HepG2 (cell line): ENCODE measurements at regions not wholly inside any gene's neighbourhood (a gene's known extent, or its start where the extent isn't known, plus 50 kb on each side); places are given as distances from the start of the nearest gene placed in this dataset.

Source experiments
- ATAC-seq: fragments of 200-7000 bp; cut with Tn5 transposase; 3 replicates; pipeline ENCODE4 v1.9.1; 2020; ENCODE audit warnings: mild to moderate bottlenecking, moderate library complexity
- BruUV-seq: library from RNA; stranded (reverse); fragments of 400-500 nt; replicated peaks from 2 replicates; lab custom pipeline; 2021; lab: Mats Ljungman, UMichigan
- CTCF ChIA-PET: fragments of 300-600 bp; formaldehyde crosslinking; extraction: SDS; loops from one replicate; lab custom pipeline; 2021; ENCODE audit warnings: low total read pairs, inconsistent platforms, low intra/inter-chr PET ratio; lab: Yijun Ruan, JAX
- POLR2A ChIA-PET: fragments of 350-600 bp; sonication (Branson Sonifier 250); formaldehyde crosslinking; loops from one replicate; lab custom pipeline; 2020; ENCODE audit warnings: antibody characterized with exemption, inconsistent platforms; lab: Yijun Ruan, JAX
- DNase-seq: peaks from one replicate; pipeline ENCODE4 v3.0.0-alpha.2; 2015; ENCODE audit warnings: low spot score
- FAIRE-seq: peaks from 3 replicates; lab custom pipeline; 2011; peaks lifted over from hg19 to GRCh38; lab: Jason Lieb, UNC
- H2AFZ ChIP-seq: one replicate; pipeline ENCODE4 v1.6.1; 2011; ENCODE audit warnings: low read length, inconsistent platforms
- H3K27ac ChIP-seq: fragments of 300-600 bp; 3 replicates; pipeline ENCODE4 v1.8.0; 2011; ENCODE audit warnings: mixed run types, mild to moderate bottlenecking, mixed read lengths, low read length, inconsistent platforms; ENCODE audit not compliant: insufficient read depth; ENCODE audit errors: extremely low read length
- H3K27me3 ChIP-seq, 2 experiments: fragments of 200-600 bp in 1 of 2; 2 replicates in 1 of 2; 3 replicates in 1 of 2; pipeline versions ENCODE4 v1.6.0 to v1.8.0; 2011; ENCODE audit warnings: low read length in 2 of 2, mild to moderate bottlenecking in 2 of 2, moderate library complexity in 2 of 2, inconsistent platforms in 1 of 2; ENCODE audit not compliant: insufficient read depth in 2 of 2, control insufficient read depth in 1 of 2
- H3K36me3 ChIP-seq, 2 experiments: fragments of 200-600 bp in 1 of 2; replicated peaks in 1 of 2; 2 replicates in 1 of 2; 3 replicates in 1 of 2; pipeline versions ENCODE4 v1.5.1 to v1.8.0; 2011; ENCODE audit warnings: low read length in 2 of 2, inconsistent platforms in 1 of 2; ENCODE audit not compliant: insufficient read depth in 2 of 2, control insufficient read depth in 1 of 2
- H3K4me1 ChIP-seq: 2 replicates; pipeline ENCODE4 v1.5.1; 2012; ENCODE audit warnings: low read length, inconsistent platforms; ENCODE audit not compliant: insufficient read depth
- H3K4me2 ChIP-seq: 2 replicates; pipeline ENCODE4 v1.6.0; 2011; ENCODE audit warnings: low read depth, low read length, inconsistent platforms
- H3K4me3 ChIP-seq, 3 experiments: fragments of 200-600 bp in 1 of 3; sonication (generic), shearing (Covaris generic) in 1 of 3; replicated peaks in 1 of 3; 2 replicates each; pipeline ENCODE4 v1.5.1; 2011 to 2016; ENCODE audit warnings: low read length in 3 of 3, inconsistent platforms in 2 of 3, low read depth in 2 of 3, mild to moderate bottlenecking in 2 of 3, control low read depth in 1 of 3, mixed read lengths in 1 of 3; ENCODE audit not compliant: insufficient read depth in 1 of 3
- H3K79me2 ChIP-seq: one replicate; pipeline ENCODE4 v1.6.1; 2011; ENCODE audit warnings: low read length, inconsistent platforms; ENCODE audit not compliant: insufficient read depth
- H3K9ac ChIP-seq: 2 replicates; pipeline ENCODE4 v1.6.0; 2011; ENCODE audit warnings: mild to moderate bottlenecking, low read depth, low read length, inconsistent platforms; ENCODE audit not compliant: insufficient read depth
- H3K9me3 ChIP-seq: 2 replicates; pipeline ENCODE4 v1.5.1; 2012; ENCODE audit warnings: mild to moderate bottlenecking, low read length
- H4K20me1 ChIP-seq: 2 replicates; pipeline ENCODE4 v1.6.0; 2011; ENCODE audit warnings: inconsistent platforms, mild to moderate bottlenecking, low read length, moderate library complexity; ENCODE audit not compliant: insufficient read depth
- ARID2 ChIP-seq: sonication (generic); formaldehyde crosslinking; IDR thresholded peaks from 2 replicates; pipeline ENCODE4 v1.8.1; 2022; ENCODE audit warnings: mild to moderate bottlenecking, missing genetic modification reagents, borderline replicate concordance
- FOXC1 ChIP-seq: sonication (generic); formaldehyde crosslinking; IDR thresholded peaks from 2 replicates; pipeline ENCODE4 v1.8.0; 2022; ENCODE audit warnings: mild to moderate bottlenecking, missing genetic modification reagents, borderline replicate concordance
- REPIN1 ChIP-seq: sonication (generic); formaldehyde crosslinking; IDR thresholded peaks from 2 replicates; pipeline ENCODE4 v1.8.0; 2022; ENCODE audit warnings: missing genetic modification reagents, low read depth, mild to moderate bottlenecking, borderline replicate concordance
- REST ChIP-seq, 2 experiments: IDR thresholded peaks; 2 replicates each; pipeline ENCODE4 v1.6.1; 2011 to 2012; ENCODE audit warnings: low read length in 2 of 2, borderline replicate concordance in 1 of 2, low read depth in 1 of 2, mild to moderate bottlenecking in 1 of 2, moderate library complexity in 1 of 2
- XBP1 ChIP-seq: sonication (generic); formaldehyde crosslinking; IDR thresholded peaks from 2 replicates; pipeline ENCODE4 v1.5.0; 2020; ENCODE audit warnings: missing genetic modification reagents
- ZNF180 ChIP-seq: sonication (generic); formaldehyde crosslinking; IDR thresholded peaks from 2 replicates; pipeline ENCODE4 v1.4.0; 2020; ENCODE audit warnings: low read depth, missing genetic modification reagents, borderline replicate concordance
- ZNF740 ChIP-seq: sonication (generic); formaldehyde crosslinking; IDR thresholded peaks from 2 replicates; pipeline ENCODE4 v1.4.0; 2020; ENCODE audit warnings: missing genetic modification reagents
- ZNF776 ChIP-seq: sonication (generic); formaldehyde crosslinking; IDR thresholded peaks from 2 replicates; pipeline ENCODE4 v1.4.0; 2020; ENCODE audit warnings: mild to moderate bottlenecking, missing genetic modification reagents
- WGBS: methylation state at CpG from one replicate; pipeline ENCODE4 v1.1.6; 2017; ENCODE audit warnings: low lambda C conversion rate; 5-methylcytosine and 5-hydroxymethylcytosine counted together
- in situ Hi-C: cut with HindIII; loops from 2 replicates; pipeline ENCODE4 v1.10.0; 2017; ENCODE audit warnings: low pct_unique_long_range_greater_than_20kb; ENCODE audit not compliant: extremely low pct_ligation_motif_present
- intact Hi-C: fragments of 100-400 bp; cut with micrococcal nuclease; formaldehyde crosslinking; loops from one replicate; pipeline ENCODE4 v1.10.0; 2022; ENCODE audit not compliant: unreplicated experiment

GRCh38 chr4:163795885-163796284 lies 301.4 kb downstream of the TMA16 start:
- DNase-seq (no peak), FAIRE-seq (no peak), ATAC-seq (no peak)
- TF ChIP-seq XBP1 (CRISPR knock-in tag), result no peak
- no peak for TF ChIP-seq ZNF180
- TF ChIP-seq REPIN1 (CRISPR knock-in tag), result no peak
- TF ChIP-seq ARID2 (CRISPR knock-in tag), result no peak
- no peak for TF ChIP-seq REST (IDR thresholded peaks at IDR 0.05; ENCODE audit: borderline replicate concordance in 1 of 2, low read depth in 1 of 2, low read length in 2 of 2)
- TF ChIP-seq ZNF740, result no peak
- TF ChIP-seq FOXC1 (CRISPR knock-in tag), result no peak
- TF ChIP-seq ZNF776 (CRISPR knock-in tag), result no peak
- H3K79me2 ChIP-seq, result no peaks in the 10 kb centered on the region
- WGBS, result 10% methylated on average over 3 of the region's 3 CpGs
- BruUV-seq, result no TSS peak
- ChIA-PET POLR2A (no interaction called here), CTCF (no interaction called here)
- in situ Hi-C loops (no loop called here), intact Hi-C loops (no loop called here)
- H4K20me1 ChIP-seq, result no peaks in the 10 kb centered on the region
- H3K27me3 ChIP-seq, result no peaks in the 10 kb centered on the region
- no peak overlapping the region for H2AFZ ChIP-seq
- H3K9me3 ChIP-seq, result no peaks in the 10 kb centered on the region
- H3K36me3 ChIP-seq, result no peaks in the 10 kb centered on the region
- H3K4me3 ChIP-seq, result no peak overlapping the region
- H3K4me2 ChIP-seq, result no peak overlapping the region
- H3K9ac ChIP-seq, result no peak overlapping the region
- no peak overlapping the region for H3K27ac ChIP-seq
- H3K4me1 ChIP-seq, result no peaks in the 10 kb centered on the region
